ENCODE measurements at regions not wholly inside any gene's neighbourhood (a gene's known extent, or its start where the extent isn't known, plus 50 kb on each side); places are given as distances from the start of the nearest gene placed in this dataset.

DNA sequence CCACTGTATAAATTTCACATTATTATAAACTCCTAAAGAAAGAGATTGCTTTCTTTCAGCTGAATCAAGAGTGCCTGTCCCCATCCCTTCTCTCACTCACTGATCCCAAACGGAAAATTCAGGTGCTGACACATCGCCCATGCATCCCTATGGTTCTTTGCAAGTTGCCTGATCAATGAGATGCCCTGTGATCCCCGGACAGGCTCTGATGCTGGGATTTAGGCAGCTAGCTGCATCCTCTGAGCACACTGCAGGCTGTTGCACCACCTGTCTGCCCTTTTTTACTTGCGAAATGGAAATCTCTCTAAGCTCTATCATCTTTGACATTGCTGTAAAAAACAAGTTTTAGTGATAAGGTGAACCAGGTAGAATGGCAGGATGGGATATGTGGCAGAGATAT lies 456.5 kb downstream of the GATA3 start:
- Histone ChIP-seq H3K27me3 (replicated peaks in 1 of 2; ENCODE audit: control insufficient read depth in 2 of 2, insufficient read depth in 2 of 2, low read length in 1 of 2) (no peaks in the 10 kb centered on the region), H3K4me2 (ENCODE audit: control insufficient read depth, insufficient read depth) (no peak overlapping the region), H3K36me3 (ENCODE audit: control insufficient read depth in 2 of 2, insufficient read depth in 2 of 2, low read length in 1 of 2) (no peaks in the 10 kb centered on the region), H4K20me1 (ENCODE audit: control insufficient read depth, insufficient read depth) (no peaks in the 10 kb centered on the region), H3K4me1 (ENCODE audit: control insufficient read depth, insufficient read depth, low read length) (no peaks in the 10 kb centered on the region), H3K9ac (ENCODE audit: control insufficient read depth, insufficient read depth, low read length) (no peak overlapping the region), H3K9me3 (replicated peaks; ENCODE audit: control insufficient read depth, insufficient read depth, low read length) (no peaks in the 10 kb centered on the region), H3K27ac (ENCODE audit: control insufficient read depth, insufficient read depth) (no peak overlapping the region), H3K79me2 (ENCODE audit: control insufficient read depth, insufficient read depth, low read length) (no peaks in the 10 kb centered on the region), H2AFZ (ENCODE audit: control insufficient read depth, low read depth, low read length) (no peak overlapping the region), H3K4me3 (no peak overlapping the region)
- SMC1A ChIA-PET (ENCODE audit: uncharacterized antibody, unreplicated experiment) = no interaction called here
- FAIRE-seq (no peak), ATAC-seq (no peak), DNase-seq (ENCODE audit: low read depth, low spot score) (no peak)
- RAD21 ChIA-PET (ENCODE audit: unreplicated experiment) = no interaction called here
- no peak for TF ChIP-seq RUNX3 (IDR thresholded peaks at IDR 0.05; ENCODE audit: low read length)
- no peak for TF ChIP-seq PAX8 (IDR thresholded peaks at IDR 0.05)
- no peak for TF ChIP-seq SRF (IDR thresholded peaks at IDR 0.05; ENCODE audit: low read depth in 2 of 2, low read length in 2 of 2)
- TF ChIP-seq, protein P1, sequence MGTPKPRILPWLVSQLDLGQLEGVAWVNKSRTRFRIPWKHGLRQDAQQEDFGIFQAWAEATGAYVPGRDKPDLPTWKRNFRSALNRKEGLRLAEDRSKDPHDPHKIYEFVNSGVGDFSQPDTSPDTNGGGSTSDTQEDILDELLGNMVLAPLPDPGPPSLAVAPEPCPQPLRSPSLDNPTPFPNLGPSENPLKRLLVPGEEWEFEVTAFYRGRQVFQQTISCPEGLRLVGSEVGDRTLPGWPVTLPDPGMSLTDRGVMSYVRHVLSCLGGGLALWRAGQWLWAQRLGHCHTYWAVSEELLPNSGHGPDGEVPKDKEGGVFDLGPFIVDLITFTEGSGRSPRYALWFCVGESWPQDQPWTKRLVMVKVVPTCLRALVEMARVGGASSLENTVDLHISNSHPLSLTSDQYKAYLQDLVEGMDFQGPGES (IDR thresholded peaks at IDR 0.05) = no peak
- no peak for TF ChIP-seq SMAD5 (IDR thresholded peaks at IDR 0.05; ENCODE audit: low read depth)
- TF ChIP-seq TARDBP (IDR thresholded peaks at IDR 0.05; ENCODE audit: borderline replicate concordance) = no peak
- in situ Hi-C loops (cut with MboI) (no loop called here), intact Hi-C loops (cut with micrococcal nuclease; ENCODE audit: unreplicated experiment) (no loop called here)
- 1% methylated on average over 4 of the region's 4 CpGs for WGBS (ENCODE audit: insufficient coverage, insufficient replicate concordance, low lambda C conversion rate, missing lambda C conversion rate)
- POLR2A ChIA-PET = no interaction called here
- BruUV-seq (replicated peaks) = no TSS peak
- CTCF ChIA-PET = no interaction called here
